ENCODE measurements at regions not wholly inside any gene's neighbourhood (a gene's known extent, or its start where the extent isn't known, plus 50 kb on each side); places are given as distances from the start of the nearest gene placed in this dataset.
A peak's percentile ranks its signal among the peaks of the same experiment; 100 is the strongest.
"Not testable (repeated sequence)": the region's sequence is repeated elsewhere in the genome, so short reads cannot be mapped to it uniquely, and the experiment has no call there.

DNA sequence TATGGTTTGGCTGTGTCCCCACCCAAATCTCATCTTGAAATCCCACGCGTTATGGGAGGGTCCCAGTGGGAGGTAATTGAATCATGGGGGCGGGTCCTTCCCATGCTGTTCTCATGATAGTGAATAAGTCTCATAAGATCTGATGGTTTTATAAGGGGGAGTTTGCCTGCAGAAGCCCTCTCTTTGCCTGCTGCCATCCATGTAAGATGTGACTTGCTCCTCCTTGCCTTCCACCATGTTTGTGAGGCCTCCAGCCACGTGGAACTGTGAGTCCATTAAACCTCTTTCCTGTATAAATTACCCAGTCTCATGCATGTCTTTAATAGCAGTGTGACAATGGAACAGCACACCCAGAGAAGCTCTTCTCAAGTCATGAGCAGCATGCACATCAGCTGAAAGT, 119.1 kb upstream of the CARD11 start:
- DNase-seq (ENCODE audit: low read depth), result not testable (repeated sequence)

DNA sequence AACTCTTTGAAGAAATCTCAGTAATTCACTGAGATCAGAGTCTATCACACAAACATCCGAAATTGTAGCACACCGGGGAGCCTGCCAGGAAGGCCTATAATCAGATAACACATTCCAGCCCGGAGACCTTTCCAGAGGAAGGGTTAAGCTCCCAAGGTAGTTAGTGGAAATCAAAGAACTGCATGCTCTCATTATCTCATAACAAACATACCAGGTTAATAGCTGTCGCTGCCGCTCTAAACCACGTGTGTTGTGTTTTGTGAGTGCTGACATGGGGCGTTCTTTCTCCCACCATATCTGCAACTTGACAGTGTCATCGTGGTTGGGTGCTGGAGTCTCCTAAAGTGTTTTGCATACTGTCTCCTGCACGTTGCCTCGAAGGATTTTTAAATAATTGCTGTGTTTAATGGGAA, 120.7 kb upstream of the CARD11 start:
- no peak for DNase-seq (ENCODE audit: low read depth)

DNA sequence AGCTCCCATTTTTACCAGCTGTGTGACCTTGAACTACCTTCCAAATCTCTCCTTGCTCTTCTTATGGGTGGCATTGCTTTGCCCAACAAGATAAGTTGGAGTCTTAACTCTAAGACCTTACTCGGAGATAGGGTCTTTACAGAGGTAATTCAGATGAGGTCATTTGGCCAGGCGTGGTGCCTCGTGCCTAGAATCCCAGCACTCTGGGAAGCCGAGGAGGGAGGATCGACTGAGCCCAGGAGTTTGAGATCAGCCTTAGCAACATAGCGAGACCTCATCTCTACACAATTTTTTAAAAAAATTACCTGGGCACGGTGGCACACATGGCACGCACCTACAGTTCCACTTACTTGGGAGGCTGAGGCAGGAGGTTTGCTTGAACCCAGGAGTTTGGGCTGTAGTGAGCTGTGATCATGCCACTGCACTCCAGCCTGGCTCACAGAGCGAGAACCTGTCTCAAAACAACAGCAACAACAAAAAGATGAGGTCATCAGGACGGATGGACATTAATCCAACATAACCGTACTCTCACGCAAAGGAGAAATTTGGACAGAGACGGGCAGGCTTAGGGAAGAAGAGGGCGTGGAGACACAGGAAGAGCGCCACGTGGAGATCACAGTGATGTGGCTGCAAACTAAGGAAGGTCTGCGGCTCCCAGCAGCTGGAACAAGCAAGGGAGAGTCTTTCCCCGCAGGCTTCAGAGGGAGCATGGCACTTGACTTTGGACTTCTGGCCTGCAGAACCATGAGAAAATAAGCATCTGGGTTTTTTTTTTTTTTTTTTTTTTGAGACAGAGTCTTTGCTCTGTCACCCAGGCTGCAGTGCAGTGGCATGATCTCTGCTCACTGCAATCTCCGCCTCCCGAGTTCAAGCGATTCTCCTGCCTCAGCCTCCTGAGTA, 122.3 kb upstream of the CARD11 start:
- no peak for DNase-seq (ENCODE audit: low read depth)

DNA sequence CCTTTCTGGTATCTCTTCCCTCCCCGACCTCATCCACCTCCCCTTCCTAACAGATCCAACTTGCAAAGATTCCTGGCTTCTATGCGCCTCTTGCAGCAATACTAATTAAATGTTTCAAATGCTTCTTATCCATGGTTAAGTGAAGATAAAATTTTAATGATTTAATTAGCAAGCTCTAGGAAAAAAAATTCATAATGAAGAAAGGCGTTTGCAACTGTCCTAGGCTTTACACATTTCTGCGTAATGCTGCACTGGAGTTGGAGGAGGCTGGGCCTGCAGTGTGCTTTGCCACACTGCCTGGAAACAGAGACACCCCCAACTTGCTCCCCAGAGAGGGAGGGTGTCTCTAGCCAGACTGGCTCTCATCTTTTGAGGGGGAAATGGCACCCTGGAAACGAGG, 123.9 kb upstream of the CARD11 start:
- DNase-seq (ENCODE audit: low read depth), result no peak

DNA sequence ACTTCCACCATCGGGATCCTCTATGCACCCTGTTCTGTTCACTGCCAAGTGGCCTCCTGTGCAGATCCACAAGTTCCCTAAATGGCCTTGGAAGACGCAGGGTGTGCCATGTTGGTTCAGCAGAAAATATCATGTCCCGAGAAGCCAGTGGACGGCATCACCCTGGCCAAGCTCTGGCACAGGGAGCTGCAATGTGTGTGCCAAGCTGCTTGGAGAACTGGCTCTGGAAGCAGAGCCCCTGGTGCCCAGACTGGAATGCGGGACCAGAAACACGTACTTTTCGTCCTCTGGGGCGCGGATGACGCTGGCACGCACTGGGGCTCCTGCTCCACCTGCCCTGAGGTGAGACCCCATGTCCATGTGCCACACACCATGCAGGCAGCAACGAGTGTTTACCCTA, 124.7 kb upstream of the CARD11 start:
- DNase-seq (ENCODE audit: low read depth), result no peak

DNA sequence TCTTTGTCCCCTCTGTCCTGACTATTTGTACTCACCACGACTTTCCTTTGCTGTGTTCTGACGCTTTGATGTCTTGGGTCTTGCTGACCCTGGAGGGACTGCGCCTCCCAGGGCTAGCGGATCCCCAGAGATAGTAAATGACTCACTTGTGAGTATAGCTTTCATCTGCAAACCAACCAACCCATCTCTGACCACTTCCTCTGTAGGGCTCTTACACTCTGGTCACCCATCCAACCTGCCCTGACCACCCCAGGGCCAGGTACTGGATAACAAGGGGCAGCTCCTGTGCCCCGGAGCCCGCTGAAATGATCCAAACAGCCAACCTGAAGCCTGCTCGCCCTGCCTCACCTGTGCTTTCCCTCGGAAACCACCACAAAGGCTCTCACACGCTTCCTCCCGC, 125.2 kb upstream of the CARD11 start:
- DNase-seq (ENCODE audit: low read depth), result no peak

DNA sequence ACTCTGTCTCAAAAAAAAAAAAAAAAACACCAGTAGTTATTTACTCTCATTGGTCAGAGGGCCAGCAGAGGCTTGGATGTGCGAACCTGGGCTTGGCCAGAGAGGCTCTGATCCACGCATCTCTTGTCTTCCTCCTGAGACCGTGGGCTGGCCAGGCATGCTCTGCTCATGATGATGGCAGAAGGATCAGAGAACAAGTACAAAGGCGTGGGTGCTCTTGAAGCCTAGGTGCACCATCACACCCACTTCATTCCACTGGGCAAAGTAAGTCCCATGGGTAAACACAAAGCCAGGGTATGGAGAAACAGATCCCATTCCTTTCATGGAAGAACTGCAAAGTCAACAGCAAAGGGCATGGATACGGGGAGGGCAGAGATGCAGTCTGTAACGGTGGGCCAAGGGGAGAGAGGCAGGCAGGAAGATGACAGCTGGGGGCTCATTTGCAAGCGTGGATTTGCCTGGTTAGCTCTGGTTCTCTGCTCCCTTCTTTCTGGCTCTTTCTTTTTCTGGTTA, 128.2 kb upstream of the SDK1 start:
- DNase-seq (ENCODE audit: low read depth), result no peak

DNA sequence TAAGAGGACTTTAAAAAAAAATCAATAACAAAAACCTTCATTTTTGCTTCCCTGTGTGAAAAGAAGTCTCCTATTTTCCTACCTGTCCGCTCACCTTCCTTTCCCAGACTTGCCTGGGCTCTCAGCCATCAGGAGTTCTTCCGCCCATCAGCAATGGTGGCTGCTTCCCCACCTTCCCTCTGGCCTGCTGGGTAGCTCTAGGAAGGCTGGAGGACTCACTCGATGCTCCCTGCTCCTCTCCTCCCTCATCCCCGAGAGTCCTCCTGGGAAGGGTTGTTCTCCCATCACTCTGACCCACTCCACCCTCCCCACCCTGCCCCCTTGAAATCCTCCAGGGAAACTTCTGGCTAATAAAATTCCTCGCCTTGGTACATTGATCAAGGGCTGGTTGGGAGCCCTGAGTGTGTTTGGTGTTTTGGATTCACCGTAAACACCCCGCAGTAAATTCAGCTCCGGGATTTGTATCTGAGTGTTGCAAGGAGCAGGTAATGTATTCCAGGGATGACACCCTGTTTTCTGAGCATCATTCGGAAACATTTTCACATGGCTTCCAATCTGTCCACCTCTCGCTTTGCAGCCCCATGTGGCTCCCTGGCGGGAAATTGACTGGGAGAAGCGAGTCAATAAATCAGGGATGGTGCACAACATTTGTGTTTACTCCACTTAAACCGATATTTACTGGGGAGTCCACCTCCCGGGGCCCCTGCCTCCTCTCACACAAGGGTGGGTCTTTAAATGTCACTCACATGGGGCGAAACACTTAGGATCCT, 126.4 kb upstream of the SDK1 start:
- DNase-seq (ENCODE audit: low read depth), result no peak

DNA sequence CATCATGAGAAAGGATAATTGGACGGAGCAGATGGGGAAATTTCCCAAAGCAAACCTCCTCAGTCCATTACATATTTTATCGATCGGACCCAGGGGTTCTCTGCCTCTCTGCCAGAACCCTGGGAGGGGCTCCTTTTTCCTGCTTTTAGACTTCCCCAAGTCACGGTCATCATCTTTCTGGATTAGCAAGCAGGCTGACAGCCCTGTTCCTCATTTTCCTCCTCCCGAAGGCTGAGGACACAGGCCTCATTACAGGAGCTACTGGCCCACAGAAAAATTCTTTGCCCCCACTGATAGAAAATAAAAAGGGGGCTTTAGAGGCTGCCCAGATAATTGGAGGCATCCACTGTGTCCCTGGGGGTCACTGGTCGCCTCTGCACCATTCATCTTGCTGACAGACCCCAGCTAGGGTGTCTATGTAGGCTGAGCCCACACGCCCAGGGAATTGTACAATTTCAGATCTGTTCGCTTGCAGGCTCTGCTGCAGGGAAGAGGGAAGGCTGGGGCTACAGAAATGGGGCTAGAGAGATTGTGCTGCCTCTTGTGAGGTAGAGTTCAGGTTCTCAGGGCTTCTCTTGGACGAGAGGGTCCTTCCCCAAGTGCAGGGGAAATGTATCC, 125.7 kb upstream of the SDK1 start:
- no peak for DNase-seq (ENCODE audit: low read depth)

DNA sequence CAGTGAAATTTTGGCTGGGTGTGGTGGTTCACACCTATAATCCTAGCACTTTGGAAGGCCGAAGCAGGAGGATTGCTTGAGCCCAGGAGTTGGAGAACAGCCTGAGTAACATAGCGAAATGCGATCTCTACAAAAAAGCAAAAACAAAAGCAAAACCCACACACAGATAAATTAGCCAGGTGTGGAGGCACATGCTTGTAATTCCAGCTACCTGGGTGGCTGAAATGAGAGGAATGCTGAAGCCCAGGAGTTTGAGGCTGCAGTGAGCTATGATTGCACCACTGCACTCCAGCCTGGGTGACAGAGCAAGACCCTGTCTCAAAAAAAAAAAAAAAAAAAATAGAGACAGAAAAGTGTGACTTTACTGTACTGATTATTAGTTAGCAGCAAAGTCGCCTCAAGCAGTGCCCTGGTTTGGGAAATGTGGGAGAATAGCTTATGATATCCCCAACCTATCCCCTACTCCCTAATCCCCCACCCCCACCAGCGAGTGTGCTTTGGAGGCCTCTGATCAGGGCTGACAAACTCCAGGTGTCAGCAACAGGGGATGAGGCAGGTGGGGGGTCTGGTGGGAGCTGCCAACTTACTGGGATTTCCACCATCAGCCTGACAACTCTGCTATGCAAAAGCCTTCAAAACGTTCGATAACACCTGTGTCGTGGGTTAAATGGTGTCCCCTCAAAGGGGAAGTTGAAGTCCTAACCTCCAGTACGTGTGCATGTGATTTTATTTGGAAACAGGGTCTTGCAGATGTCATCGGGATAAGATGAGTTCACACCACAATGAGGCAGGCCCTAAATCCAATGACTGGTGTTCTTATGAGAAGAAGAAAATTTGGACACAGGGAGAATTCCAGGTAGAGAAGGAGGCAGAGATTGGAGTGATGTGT, 124.7 kb upstream of the SDK1 start:
- no peak for DNase-seq (ENCODE audit: low read depth)

DNA sequence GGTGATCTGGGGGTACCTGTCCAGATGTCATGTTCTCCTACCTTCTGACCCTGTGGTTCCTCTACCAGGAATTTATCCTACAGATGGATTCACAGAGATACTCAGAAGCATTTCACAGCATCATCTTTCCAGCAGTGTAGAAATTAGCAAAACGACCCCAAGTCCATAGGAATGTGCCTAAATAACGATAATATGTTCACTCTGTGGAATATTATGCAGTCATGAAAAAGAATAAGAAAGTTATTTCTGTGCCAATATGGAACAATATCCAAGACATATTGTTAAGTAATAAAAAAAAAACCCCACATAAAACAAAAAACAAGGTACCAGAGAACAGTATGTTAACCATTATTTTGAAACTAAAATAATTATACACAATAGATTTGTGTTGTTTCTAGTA, 123.8 kb upstream of the SDK1 start:
- DNase-seq (ENCODE audit: low read depth), result no peak

DNA sequence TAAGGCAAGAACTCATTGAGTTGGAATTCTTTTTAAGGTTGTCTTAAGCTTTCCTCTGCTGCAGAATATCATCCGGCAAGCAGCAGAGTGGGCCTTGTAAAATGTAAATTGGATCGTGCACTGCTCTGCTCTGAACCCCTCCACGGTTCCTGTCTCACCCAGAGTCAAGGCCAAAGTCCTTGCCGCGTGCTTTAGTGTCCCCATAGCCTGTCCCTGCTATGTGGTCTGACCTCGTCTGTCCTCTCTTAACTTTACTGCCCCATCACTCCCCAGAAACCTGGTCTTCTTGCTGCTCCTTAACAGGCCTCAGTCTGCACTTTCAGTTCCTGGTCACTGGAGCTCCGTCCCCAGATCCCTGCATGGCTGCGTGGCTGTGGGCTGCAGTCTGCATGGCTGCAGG, 121.6 kb upstream of the SDK1 start:
- DNase-seq (ENCODE audit: low read depth), result no peak

DNA sequence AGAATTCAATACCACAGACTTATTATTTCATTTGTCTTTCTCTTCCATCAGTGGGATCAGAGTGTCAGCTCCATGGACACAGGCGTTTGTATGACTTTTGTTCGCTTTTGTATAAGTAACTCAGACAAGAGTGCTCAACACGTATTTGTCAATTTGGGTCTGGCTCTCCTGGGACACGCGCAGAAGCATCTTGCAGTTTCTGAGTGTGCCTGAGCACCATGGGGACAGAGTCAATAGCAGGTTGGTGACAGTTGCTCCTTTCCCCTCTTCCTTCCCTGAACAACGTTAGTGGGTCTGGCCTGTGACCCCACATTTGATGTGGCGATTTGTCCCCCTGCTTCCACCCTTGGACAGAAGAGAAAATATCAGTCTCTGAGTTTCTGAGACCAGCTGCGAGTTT, 120.4 kb upstream of the SDK1 start:
- DNase-seq (ENCODE audit: low read depth), result no peak

DNA sequence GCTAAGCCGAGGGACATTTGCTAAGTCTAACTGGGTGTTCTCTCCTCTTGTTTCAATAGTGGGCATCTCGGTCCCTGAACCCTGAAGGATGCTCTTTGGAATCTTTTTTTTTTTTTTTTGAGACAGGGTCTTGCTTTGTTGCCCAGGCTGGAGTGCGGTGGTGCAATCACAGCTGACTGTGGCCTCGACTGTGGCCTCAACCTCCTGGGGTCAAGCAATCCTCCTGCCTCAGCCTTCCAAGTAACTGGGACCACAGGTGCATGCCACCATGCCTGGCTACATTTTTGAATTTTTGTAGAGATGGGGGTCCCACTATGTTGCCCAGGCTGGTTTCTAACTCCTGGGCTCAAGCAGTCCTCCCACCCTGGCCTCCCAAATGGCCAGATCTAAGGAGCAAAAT, 119.0 kb upstream of the SDK1 start:
- DNase-seq (ENCODE audit: low read depth), result not testable (repeated sequence)

DNA sequence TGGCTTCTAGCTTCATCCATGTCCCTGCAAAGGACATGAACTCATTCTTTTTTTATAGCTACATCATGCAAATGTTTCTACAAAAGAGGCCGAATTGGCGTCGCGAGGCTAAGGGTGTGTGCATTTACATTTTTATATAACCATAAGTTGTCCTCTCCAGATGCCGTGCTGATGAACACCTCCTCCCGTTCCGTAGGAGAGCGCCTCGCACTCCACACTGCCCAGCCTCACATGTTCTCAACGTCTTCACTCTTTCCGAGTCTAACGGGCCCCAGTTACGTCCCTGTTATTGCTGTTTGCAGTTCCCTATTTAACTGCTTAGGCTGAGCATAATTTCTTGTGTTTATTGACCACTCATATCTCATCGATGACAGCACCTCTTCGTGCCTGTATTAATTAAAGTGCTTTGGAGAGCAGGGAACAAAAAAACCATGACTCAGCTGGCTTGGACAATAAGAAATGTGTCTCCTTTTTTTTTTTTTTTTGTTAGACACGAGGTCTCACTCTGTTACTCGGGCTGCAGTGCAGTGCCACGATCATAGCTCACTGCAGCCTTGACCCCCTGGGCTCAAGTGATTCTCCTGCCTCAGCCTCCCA, 113.5 kb upstream of the SDK1 start:
- no peak for DNase-seq (ENCODE audit: low read depth)

DNA sequence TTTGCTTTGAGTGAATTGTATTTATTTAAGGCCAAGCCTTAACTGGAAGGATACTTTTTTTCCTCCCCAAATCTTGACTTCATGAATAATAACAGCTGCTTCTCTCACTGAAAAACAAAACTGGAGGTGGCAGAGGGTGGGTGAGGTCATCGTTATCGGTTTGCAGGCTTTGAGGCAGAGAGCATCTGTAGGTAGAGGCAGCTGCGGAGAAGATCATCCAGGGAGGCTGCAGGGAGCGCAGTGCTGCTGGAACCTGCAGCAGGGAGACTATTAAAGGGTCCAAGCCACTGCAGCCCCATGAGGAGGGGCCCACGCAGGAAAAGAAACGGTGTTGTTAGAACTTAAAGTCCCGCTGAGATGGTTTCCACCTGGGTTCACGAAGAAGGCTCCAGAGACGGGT, 112.1 kb upstream of the SDK1 start:
- DNase-seq (ENCODE audit: low read depth), result no peak

DNA sequence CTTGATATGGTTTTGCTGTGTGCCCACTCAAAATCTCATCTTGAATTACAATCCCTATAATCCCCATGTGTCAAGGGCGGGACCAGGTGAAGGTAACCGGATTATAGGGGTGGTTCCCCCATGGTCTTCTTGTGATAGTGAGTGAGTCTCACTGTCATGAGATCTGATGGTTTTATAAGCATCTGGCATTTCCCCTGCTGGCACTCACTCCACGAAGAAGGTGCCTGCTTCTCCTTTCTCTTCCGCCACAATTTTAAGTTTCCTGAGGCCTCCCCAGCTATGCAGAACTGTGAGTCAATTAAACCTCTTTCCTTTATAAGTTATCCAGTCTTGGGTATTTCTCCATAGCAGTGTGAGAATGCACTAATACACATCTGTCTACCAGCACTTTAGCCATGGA, 109.5 kb upstream of the SDK1 start:
- no peak for DNase-seq (ENCODE audit: low read depth)

DNA sequence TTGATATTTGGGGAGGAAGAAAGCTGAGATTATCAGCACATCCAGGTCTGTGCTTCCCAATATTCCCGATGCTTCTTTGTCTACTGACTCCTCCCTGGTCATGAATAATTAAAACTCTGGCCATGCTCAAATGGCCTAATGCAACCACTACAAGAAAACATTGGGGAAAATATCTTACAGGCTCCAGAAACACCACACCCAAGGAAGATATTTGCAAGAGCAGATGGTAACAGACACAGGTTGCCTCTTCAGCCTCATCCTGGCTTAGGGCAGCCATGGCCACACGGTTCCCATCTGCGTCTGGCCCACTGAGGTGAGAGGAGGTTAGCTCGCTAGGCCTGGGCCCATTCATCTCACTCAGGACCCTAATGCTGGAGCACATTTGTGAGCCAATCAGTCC, 108.4 kb upstream of the SDK1 start:
- DNase-seq (ENCODE audit: low read depth), result no peak

DNA sequence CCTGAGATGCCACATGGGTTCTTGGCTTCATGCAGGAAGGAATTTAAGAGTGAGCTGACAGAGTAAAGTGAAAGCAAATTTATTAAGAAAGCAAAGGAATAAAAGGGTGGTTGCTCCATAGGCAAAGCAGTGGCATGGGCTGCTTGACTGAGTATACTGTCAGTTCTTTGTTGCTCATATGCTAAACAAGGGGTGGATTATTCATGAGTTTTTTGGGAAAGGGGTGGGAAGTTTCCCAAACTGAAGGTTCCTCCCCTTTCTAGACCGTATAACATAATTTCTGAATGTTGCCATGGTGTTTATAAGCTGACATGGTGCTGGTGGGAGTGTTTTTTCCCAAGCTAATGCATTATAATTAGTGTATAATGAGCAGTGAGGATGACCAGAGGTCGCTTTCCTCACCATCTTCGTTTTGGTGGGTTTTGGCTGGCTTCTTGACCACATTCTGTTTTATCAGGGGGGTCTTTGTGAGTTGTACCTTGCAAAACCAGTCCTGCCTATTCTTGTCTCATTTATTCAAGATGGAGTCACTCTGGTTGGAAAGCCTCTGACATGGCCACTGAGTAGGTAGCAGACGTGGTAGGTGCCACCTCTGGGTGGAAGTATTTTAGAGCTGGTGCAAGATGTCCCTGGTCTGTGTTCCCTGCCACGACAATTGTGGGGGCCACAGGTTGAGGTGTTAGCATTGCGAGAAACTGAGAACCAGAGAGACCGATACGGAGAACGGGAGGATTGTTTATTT, 107.5 kb upstream of the SDK1 start:
- DNase-seq (ENCODE audit: low read depth), result no peak

DNA sequence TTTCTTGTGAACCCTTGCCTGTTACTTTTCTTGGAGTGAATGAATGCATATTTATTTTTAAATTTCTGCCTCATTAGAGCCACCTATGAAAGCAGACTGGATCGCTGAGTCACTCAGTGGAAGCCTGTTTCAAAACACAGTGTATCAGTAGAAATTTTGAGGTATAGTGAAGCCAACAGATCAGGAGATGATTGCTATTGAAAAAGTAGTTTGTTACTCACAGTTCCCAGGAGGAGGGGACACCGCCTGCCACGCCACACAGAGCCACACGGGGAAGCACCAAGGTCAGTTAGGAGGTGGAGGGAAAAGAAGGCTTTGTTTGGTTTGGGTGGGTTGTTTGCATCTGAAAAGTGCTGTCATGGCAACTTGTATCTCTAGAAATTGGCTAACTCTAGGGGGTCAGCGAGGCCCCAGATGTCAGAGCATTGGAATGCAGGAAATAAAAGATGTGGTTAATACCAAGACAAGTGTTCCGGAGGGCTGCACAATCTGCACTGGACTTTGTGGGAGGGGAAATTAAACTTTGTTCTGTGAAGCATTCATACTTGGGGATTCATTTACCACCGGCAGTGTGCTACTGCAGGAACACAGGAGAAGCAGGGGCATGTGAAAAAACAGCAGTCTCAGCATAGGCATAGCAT, 106.4 kb upstream of the SDK1 start:
- peak; percentile 92 for DNase-seq (ENCODE audit: low read depth)

Measured in iris pigment epithelial cell (primary cell).